GM13977 (cell line): ENCODE measurements at regions not wholly inside any gene's neighbourhood (a gene's known extent, or its start where the extent isn't known, plus 50 kb on each side); places are given as distances from the start of the nearest gene placed in this dataset.

ENCODE experiments used
- DNase-seq: peaks from one replicate; pipeline ENCODE4 v3.0.0; 2012; ENCODE audit warnings: low spot score
- CTCF ChIP-seq: IDR thresholded peaks from 2 replicates; pipeline ENCODE4 v1.5.1; 2012; ENCODE audit warnings: mild to moderate bottlenecking, control low read depth; ENCODE audit not compliant: insufficient read depth; ENCODE audit errors: extremely low read depth, missing control alignments
- in situ Hi-C: fragments of 300-500 bp; cut with MboI; formaldehyde crosslinking; loops from one replicate; pipeline ENCODE4 v1.12.0; 2022; ENCODE audit warnings: low sequenced_read_pairs, low pct_unique_long_range_greater_than_20kb, mixed read lengths, inconsistent platforms; ENCODE audit not compliant: unreplicated experiment

GRCh38 chr1:36560621-36561360 lies 78.1 kb upstream of the CSF3R start:
- in situ Hi-C loops = no loop called here
- no peak for DNase-seq

GRCh38 chr1:36560177-36560576 lies 77.5 kb upstream of the CSF3R start:
- in situ Hi-C loops = no loop called here
- no peak for DNase-seq
- no peak for TF ChIP-seq CTCF

More at GRCh38 chr1:36560621-36561360, 78.1 kb upstream of the CSF3R start:
- no peak for TF ChIP-seq CTCF

- in situ Hi-C loops = no loop called here
- no peak for DNase-seq
Measured at GRCh38 chr1:36559061-36559460, 76.3 kb upstream of the CSF3R start.

GRCh38 chr1:36557041-36558000 lies 74.6 kb upstream of the CSF3R start:
- in situ Hi-C loops = no loop called here
- no peak for TF ChIP-seq CTCF
- DNase-seq = no peak

More at GRCh38 chr1:36559061-36559460, 76.3 kb upstream of the CSF3R start:
- TF ChIP-seq CTCF = no peak

GRCh38 chr1:36555041-36555440 lies 72.3 kb upstream of the CSF3R start:
- in situ Hi-C loops = no loop called here
- no peak for DNase-seq
- no peak for TF ChIP-seq CTCF

- in situ Hi-C loops = no loop called here
- no peak for DNase-seq
- no peak for TF ChIP-seq CTCF
Measured at GRCh38 chr1:36554323-36554628, 71.6 kb upstream of the CSF3R start.
